GM13976 (cell line): ENCODE measurements at regions not wholly inside any gene's neighbourhood (a gene's known extent, or its start where the extent isn't known, plus 50 kb on each side); places are given as distances from the start of the nearest gene placed in this dataset.

Experiments used
- DNase-seq: peaks from one replicate; pipeline ENCODE4 v3.0.0; 2012; ENCODE audit warnings: low spot score
- in situ Hi-C: fragments of 300-500 bp; cut with MboI; formaldehyde crosslinking; loops from one replicate; pipeline ENCODE4 v1.12.0; 2022; ENCODE audit warnings: low sequenced_read_pairs, mixed read lengths, inconsistent platforms; ENCODE audit not compliant: unreplicated experiment
- TF ChIP-seq, protein P1 (sequence below): IDR thresholded peaks from 2 replicates; pipeline ENCODE4 v1.5.1; 2012; ENCODE audit warnings: borderline replicate concordance, mild to moderate bottlenecking; ENCODE audit not compliant: insufficient read depth; ENCODE audit errors: extremely low read depth, missing control alignments, control extremely low read depth

- no peak for DNase-seq
- TF ChIP-seq, protein P1, sequence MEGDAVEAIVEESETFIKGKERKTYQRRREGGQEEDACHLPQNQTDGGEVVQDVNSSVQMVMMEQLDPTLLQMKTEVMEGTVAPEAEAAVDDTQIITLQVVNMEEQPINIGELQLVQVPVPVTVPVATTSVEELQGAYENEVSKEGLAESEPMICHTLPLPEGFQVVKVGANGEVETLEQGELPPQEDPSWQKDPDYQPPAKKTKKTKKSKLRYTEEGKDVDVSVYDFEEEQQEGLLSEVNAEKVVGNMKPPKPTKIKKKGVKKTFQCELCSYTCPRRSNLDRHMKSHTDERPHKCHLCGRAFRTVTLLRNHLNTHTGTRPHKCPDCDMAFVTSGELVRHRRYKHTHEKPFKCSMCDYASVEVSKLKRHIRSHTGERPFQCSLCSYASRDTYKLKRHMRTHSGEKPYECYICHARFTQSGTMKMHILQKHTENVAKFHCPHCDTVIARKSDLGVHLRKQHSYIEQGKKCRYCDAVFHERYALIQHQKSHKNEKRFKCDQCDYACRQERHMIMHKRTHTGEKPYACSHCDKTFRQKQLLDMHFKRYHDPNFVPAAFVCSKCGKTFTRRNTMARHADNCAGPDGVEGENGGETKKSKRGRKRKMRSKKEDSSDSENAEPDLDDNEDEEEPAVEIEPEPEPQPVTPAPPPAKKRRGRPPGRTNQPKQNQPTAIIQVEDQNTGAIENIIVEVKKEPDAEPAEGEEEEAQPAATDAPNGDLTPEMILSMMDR, result no peak
- in situ Hi-C loops, result no loop called here
Observed at GRCh38 chr20:50380697-50381040, 129.5 kb upstream of the PTPN1 start.

DNA sequence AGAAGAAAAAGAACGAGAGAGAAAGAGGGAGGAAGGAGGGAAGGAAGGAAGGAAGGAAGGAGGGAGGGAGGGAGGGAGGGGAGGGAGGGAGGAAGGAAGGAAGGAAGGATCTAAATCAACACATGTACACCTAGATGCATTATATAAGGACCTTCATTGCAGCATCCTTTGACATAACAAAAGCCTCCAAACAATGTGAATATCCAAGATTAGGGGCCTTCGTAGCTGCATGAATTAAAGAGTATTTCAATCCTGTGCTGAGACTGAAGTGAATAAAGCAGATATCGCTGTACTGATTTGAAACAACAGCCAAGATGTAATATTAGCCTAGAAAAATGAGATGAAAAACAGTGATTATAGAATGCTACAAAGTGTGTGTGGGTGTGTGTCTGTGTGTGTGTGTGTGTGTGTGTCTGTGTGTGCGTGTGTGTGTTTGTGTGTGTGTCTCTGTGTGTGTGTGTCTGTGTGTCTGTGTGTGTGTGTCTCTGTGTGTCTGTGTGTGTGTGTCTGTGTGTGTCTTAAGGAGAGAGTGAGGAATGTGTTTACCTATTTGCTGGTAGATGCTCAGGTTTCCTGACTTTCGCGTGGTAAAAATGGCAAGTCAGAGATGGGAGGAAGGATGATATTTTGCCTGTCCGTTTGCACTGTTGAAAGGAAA, 129.0 kb upstream of the PTPN1 start:
- no peak for DNase-seq
- TF ChIP-seq, protein P1, result no peak
- in situ Hi-C loops, result no loop called here

GRCh38 chr20:50381771-50382593, 128.2 kb upstream of the PTPN1 start:
- TF ChIP-seq, protein P1, result no peak
- no peak for DNase-seq
- in situ Hi-C loops, result no loop called here

DNA sequence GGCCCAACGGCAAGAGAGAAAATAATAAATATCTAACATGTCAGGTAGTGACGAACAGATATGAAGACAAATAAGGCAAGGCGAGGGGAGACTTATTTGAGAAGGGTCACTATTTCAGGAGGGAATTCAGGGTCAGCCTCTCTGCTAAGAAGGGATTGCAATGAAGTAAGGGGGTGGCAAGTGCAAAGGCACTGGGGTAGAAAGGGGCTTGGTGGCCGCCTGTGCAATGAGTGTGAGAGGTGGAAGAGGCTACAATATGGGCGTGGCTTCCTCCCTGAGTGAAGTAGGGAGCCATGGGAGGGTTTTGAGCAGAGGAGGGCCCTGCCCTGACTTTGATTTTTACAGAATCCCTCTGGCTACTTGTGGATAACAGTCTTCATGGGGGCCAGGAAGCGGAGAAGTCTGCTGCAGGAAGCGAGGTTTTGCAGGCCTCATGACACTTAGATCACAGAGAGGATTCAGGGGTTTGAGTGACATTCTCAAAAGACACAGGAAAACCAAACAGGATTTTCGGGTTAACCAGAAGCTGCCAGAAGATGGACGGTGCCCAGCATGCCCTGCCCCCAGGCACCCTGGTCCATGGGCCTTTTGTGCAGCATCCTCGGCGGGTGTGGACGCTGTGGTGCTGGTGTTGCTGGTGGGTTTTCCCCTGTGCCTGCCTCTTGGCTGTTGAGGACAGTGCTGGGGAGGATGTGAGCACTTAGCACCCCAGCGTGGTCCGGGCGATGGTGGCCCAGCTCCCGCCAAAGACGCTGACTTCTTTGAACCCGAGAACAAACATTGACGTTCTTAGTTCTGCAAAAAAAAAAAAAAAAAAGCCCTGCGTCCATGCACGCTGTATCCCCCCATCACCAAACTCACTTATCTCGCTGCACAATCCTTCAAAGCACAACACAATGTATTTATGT, 124.2 kb upstream of the PTPN1 start:
- no peak for DNase-seq
- in situ Hi-C loops, result no loop called here
- TF ChIP-seq, protein P1, result no peak

DNA sequence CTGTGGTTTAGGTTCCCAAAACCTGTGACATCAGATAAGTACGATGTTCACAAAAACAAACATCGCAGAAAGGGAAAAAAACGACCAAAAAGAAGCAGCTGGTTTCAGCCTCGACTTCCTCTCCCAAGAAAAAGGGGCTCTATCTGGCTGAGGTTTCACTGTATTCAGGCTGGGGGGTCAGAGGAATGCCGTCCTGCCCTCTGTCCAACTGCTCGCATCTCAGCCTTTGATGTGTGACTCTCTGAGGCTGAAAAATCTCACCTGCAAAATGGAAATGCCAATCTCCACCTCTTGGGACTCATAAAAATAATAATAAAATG, 123.6 kb upstream of the PTPN1 start:
- no peak for DNase-seq
- in situ Hi-C loops, result no loop called here
- TF ChIP-seq, protein P1, result no peak

DNA sequence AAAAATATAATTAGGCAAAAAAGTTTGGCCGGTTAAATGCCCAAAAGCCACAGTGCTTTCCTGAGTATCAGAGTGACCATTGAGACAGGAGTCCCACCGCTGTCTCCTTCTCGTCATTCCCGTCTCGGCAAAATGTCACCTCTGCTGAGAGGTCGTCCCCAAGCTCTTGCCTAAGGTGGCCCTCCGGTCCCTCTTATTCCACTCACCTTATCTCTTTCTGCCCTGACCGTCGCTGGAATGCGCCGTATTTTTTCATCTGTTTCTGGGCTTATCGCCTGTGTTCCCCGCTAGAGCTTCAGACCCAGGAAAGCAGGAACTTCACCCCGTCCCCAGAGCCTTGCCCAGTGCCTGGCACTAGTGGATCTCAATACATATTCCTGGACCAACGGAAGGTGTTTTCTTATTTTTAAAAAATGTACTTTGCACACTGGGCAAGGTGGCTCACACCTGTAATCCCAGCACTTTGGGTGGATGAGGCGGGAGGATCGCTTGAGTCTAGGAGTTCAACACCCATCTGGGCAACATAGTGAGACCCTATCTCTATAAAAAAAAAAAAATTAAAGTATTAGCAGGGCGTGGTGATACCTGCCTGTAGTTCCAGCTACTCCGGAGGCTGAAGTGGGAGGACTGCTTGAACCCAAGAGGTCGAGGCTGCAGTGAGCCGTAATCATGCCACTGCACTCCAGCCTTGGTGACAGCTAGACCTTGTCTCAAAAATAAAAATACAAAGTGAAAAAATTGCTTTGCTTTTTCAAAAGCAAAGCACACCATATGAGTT, 122.8 kb upstream of the PTPN1 start:
- in situ Hi-C loops, result no loop called here
- no peak for DNase-seq
- TF ChIP-seq, protein P1, result no peak
